NT2/D1 (cell line): ENCODE measurements at regions not wholly inside any gene's neighbourhood (a gene's known extent, or its start where the extent isn't known, plus 50 kb on each side); places are given as distances from the start of the nearest gene placed in this dataset.

ENCODE experiments used
- SUZ12 ChIP-seq: IDR thresholded peaks from 2 replicates; pipeline ENCODE4 v1.6.1; 2011; ENCODE audit not compliant: insufficient read length, insufficient read depth; ENCODE audit errors: extremely low read depth
- YY1 ChIP-seq: IDR thresholded peaks from 2 replicates; pipeline ENCODE4 v1.6.1; 2011; ENCODE audit not compliant: insufficient read length, insufficient read depth
- ZNF274 ChIP-seq: IDR thresholded peaks from 2 replicates; pipeline ENCODE4 v1.6.1; 2011; ENCODE audit warnings: mild to moderate bottlenecking, low read depth, low read length

- TF ChIP-seq ZNF274 (no peak), YY1 (no peak), SUZ12 (no peak)
Observed at GRCh38 chrX:155745792-155746191, 133.0 kb upstream of the TMLHE start.
